C4-2B (cell line): ENCODE measurements at regions not wholly inside any gene's neighbourhood (a gene's known extent, or its start where the extent isn't known, plus 50 kb on each side); places are given as distances from the start of the nearest gene placed in this dataset.

Source experiments
- H3K27ac ChIP-seq: fragments of 450-650 bp; 2 replicates; pipeline ENCODE4 v1.5.1; 2017
- ZFX ChIP-seq: fragments of 450-650 bp; IDR thresholded peaks from 2 replicates; pipeline ENCODE4 v1.6.1; 2017
- TF ChIP-seq, protein P1 (sequence below): fragments of 450-650 bp; conservative IDR thresholded peaks from 2 replicates; pipeline ENCODE4 v1.5.1; 2017; ENCODE audit warnings: mild to moderate bottlenecking

- TF ChIP-seq ZFX: no peak
- TF ChIP-seq, protein P1, sequence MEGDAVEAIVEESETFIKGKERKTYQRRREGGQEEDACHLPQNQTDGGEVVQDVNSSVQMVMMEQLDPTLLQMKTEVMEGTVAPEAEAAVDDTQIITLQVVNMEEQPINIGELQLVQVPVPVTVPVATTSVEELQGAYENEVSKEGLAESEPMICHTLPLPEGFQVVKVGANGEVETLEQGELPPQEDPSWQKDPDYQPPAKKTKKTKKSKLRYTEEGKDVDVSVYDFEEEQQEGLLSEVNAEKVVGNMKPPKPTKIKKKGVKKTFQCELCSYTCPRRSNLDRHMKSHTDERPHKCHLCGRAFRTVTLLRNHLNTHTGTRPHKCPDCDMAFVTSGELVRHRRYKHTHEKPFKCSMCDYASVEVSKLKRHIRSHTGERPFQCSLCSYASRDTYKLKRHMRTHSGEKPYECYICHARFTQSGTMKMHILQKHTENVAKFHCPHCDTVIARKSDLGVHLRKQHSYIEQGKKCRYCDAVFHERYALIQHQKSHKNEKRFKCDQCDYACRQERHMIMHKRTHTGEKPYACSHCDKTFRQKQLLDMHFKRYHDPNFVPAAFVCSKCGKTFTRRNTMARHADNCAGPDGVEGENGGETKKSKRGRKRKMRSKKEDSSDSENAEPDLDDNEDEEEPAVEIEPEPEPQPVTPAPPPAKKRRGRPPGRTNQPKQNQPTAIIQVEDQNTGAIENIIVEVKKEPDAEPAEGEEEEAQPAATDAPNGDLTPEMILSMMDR: no peak
- no peak overlapping the region for H3K27ac ChIP-seq
These were observed 109.8 kb upstream of the MSX2 start for GRCh38 chr5:174614500-174615135.

DNA sequence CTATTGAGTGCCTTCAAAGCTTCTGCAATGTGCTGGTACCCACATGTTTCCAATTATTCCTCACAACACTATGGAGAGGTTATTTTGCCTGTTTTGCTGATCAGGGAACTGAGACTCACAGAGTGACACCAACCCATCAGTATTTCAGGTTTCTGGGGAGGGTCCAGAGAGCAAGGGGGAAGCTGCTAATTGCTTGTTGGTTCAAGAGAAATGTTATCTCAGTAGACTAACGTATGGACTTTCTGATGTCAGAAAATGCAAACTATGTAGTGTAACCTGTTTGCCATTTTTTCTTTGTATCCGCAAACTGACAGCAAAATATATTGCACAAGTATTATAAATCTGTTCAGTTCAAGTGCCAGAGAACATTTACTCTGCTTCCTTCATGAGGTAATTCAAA lies 108.3 kb upstream of the MSX2 start:
- TF ChIP-seq ZFX: no peak
- TF ChIP-seq, protein P1: no peak
- no peak overlapping the region for H3K27ac ChIP-seq

GRCh38 chr5:174617285-174617684 lies 107.1 kb upstream of the MSX2 start:
- no peak overlapping the region for H3K27ac ChIP-seq
- no peak for TF ChIP-seq ZFX
- TF ChIP-seq, protein P1: no peak

DNA sequence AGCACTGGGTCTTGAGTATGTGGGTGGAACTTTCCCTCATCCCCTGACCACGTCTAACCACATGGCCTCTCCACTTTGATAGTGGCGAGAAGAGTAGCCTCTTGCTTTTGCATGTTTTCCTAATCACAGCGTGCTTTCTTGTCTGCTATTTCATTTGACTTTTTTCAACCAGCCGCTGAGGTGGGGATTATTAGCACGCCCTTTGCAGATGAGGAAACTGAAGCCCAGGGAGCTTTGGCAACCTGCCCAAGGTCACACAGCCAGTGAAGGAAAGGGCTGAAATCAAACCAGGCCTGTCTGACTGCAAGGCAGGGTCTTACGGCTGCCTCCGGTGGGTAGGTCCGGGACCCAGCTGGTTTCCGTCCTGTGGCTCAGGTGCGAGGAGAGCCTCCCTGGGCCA lies 106.5 kb upstream of the MSX2 start:
- H3K27ac ChIP-seq: no peak overlapping the region
- TF ChIP-seq, protein P1: no peak
- TF ChIP-seq ZFX: no peak

GRCh38 chr5:174618589-174618988 lies 105.8 kb upstream of the MSX2 start:
- TF ChIP-seq, protein P1: no peak
- no peak for TF ChIP-seq ZFX
- H3K27ac ChIP-seq: no peak overlapping the region

DNA sequence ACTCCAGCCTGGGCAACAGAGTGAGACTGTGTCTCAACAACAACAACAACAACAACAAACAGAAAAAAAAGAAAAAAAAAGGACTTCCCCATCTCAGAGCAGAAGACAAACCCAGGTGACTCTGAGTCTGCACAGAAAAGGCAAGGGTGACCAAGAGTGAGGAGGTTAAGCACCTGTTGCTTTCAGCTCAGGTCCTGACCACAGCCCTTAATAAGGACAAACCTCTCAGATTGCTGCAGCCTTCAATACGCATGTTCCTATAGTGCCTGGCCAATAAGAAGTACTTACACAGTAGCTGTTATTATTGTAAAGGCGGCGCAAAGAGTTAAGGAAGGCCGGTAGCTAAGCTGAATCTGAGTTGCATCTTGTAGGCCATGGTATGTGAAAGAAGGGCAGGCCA lies 102.3 kb upstream of the MSX2 start:
- TF ChIP-seq, protein P1: no peak
- TF ChIP-seq ZFX: no peak
- no peak overlapping the region for H3K27ac ChIP-seq

GRCh38 chr5:174623018-174623417 lies 101.4 kb upstream of the MSX2 start:
- no peak for TF ChIP-seq ZFX
- TF ChIP-seq, protein P1: no peak
- no peak overlapping the region for H3K27ac ChIP-seq
